ENCODE measurements at regions not wholly inside any gene's neighbourhood (a gene's known extent, or its start where the extent isn't known, plus 50 kb on each side); places are given as distances from the start of the nearest gene placed in this dataset.

GRCh38 chr1:208542309-208542708, 298.1 kb upstream of the PLXNA2 start:
- no peak overlapping the region for H3K4me3 ChIP-seq (ENCODE audit: control insufficient read depth, low read depth, low read length)
- no peak for TF ChIP-seq CTCF (IDR thresholded peaks at IDR 0.05; ENCODE audit: control insufficient read depth, insufficient read depth, low read depth, low read length, missing control alignments)
- DNase-seq (ENCODE audit: low read depth): no peak

GRCh38 chr1:208544053-208544452, 299.9 kb upstream of the PLXNA2 start:
- no peak overlapping the region for H3K4me3 ChIP-seq (ENCODE audit: control insufficient read depth, low read depth, low read length)
- no peak for TF ChIP-seq CTCF (IDR thresholded peaks at IDR 0.05; ENCODE audit: control insufficient read depth, insufficient read depth, low read depth, low read length, missing control alignments)
- no peak for DNase-seq (ENCODE audit: low read depth)

GRCh38 chr1:208544794-208545193, 300.6 kb upstream of the PLXNA2 start:
- no peak for TF ChIP-seq CTCF (IDR thresholded peaks at IDR 0.05; ENCODE audit: control insufficient read depth, insufficient read depth, low read depth, low read length, missing control alignments)
- DNase-seq (ENCODE audit: low read depth): no peak
- no peak overlapping the region for H3K4me3 ChIP-seq (ENCODE audit: control insufficient read depth, low read depth, low read length)

- TF ChIP-seq CTCF (IDR thresholded peaks at IDR 0.05; ENCODE audit: control insufficient read depth, insufficient read depth, low read depth, low read length, missing control alignments): no peak
- no peak for DNase-seq (ENCODE audit: low read depth)
- no peak overlapping the region for H3K4me3 ChIP-seq (ENCODE audit: control insufficient read depth, low read depth, low read length)
Observed at GRCh38 chr1:208551024-208551423, 306.8 kb upstream of the PLXNA2 start.

DNA sequence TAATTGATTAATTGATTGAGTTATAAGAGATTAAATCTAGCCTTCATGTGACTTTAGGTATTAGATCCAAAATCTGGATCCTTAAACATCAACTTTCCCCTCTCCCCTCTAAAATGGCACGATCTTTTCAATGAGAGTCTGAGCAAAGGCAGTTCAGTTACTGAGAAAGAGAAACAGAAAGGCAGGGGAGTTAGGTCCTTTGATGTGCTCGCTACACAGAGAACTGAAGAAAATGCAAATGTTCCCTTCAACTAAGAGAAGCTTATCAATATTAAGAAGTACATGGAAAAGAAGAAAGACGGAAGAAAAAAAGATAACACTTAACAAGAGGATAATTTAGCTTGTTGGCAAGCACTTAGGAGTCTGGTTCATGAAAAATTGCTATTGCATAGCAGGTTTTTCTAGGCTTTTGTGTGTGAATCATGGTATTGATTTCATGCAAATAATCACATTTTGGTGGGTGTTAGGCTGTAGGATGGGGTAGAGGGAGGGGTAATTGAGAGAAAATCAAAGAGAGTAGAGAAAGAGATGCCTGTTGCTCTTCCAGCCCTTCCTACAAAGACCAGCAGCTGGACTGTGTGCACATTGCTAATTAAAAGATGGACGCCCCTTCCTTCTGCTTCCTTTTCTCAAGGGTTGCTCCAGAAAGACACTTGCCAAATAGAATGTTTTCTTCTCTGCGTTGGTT, 307.6 kb upstream of the PLXNA2 start:
- H3K4me3 ChIP-seq (ENCODE audit: control insufficient read depth, low read depth, low read length): no peak overlapping the region
- no peak for TF ChIP-seq CTCF (IDR thresholded peaks at IDR 0.05; ENCODE audit: control insufficient read depth, insufficient read depth, low read depth, low read length, missing control alignments)
- DNase-seq (ENCODE audit: low read depth): no peak

DNA sequence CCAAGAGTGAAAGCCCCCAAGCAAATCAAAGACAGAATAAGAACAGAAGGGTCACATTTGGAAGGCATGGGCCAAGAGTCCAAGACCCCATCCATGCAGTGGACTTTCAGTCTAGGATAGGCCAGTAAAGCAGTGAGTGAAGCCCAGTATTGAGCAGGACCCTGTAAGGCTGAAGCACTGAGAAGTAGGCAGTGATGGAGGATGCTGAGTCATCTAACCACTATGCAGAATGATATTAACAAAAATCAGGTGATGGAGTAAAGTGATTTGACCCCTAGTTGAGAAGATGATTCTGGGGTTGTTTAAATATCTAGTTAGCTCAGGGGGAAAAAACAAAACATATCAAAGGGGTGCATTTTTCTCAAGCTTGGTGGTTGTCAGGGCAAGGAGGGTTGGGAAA, 308.7 kb upstream of the PLXNA2 start:
- no peak overlapping the region for H3K4me3 ChIP-seq (ENCODE audit: control insufficient read depth, low read depth, low read length)
- no peak for DNase-seq (ENCODE audit: low read depth)
- no peak for TF ChIP-seq CTCF (IDR thresholded peaks at IDR 0.05; ENCODE audit: control insufficient read depth, insufficient read depth, low read depth, low read length, missing control alignments)

Measured in AG09309 (cell line).